Karpas-422 (cell line): ENCODE measurements at regions not wholly inside any gene's neighbourhood (a gene's known extent, or its start where the extent isn't known, plus 50 kb on each side); places are given as distances from the start of the nearest gene placed in this dataset.

Experiments
- DNase-seq: peaks from one replicate; pipeline ENCODE4 v3.0.0-alpha.2; 2015
- H2AFZ ChIP-seq: fragments of 200-600 bp; sonication (generic); 2 replicates; pipeline ENCODE4 v1.6.1; 2014; ENCODE audit warnings: antibody characterized with exemption, low read length, mixed read lengths
- H3K27ac ChIP-seq: fragments of 200-600 bp; sonication (generic); 2 replicates; pipeline ENCODE4 v1.5.1; 2014; ENCODE audit warnings: mild to moderate bottlenecking, low read length, moderate library complexity
- H3K27me3 ChIP-seq: fragments of 200-600 bp; sonication (generic); 2 replicates; pipeline ENCODE4 v1.6.1; 2014; ENCODE audit warnings: low read length, mixed read lengths
- H3K36me3 ChIP-seq: fragments of 200-600 bp; sonication (generic); 2 replicates; pipeline ENCODE4 v1.6.1; 2014; ENCODE audit warnings: low read length, mixed read lengths; ENCODE audit not compliant: insufficient read depth
- H3K4me1 ChIP-seq: fragments of 200-600 bp; sonication (generic); 2 replicates; pipeline ENCODE4 v1.6.1; 2014; ENCODE audit warnings: mild to moderate bottlenecking, low read length, mixed read lengths
- H3K4me2 ChIP-seq: fragments of 200-600 bp; sonication (generic); 2 replicates; pipeline ENCODE4 v1.6.1; 2014; ENCODE audit warnings: low read length, low read depth, mild to moderate bottlenecking; ENCODE audit not compliant: poor library complexity, severe bottlenecking
- H3K4me3 ChIP-seq: fragments of 200-600 bp; sonication (generic); 2 replicates; pipeline ENCODE4 v1.5.1; 2014; ENCODE audit warnings: mild to moderate bottlenecking, antibody characterized with exemption, low read length, mixed read lengths
- H3K79me2 ChIP-seq: fragments of 200-600 bp; sonication (generic); 2 replicates; pipeline ENCODE4 v1.6.1; 2014; ENCODE audit warnings: mild to moderate bottlenecking, low read length, mixed read lengths
- H3K9ac ChIP-seq: fragments of 200-600 bp; sonication (generic); 2 replicates; pipeline ENCODE4 v1.6.0; 2014; ENCODE audit warnings: low read length
- H3K9me2 ChIP-seq: fragments of 200-600 bp; sonication (generic), shearing (Covaris generic); replicated peaks from 2 replicates; pipeline ENCODE4 v1.6.0; 2014; ENCODE audit warnings: mild to moderate bottlenecking, low read length, moderate library complexity; ENCODE audit not compliant: insufficient read depth
- H3K9me3 ChIP-seq: fragments of 300-700, 200-600 bp; sonication (generic); 2 replicates; pipeline ENCODE4 v1.6.1; 2014; ENCODE audit warnings: low read length, mixed read lengths
- H4K20me1 ChIP-seq: fragments of 200-600 bp; sonication (generic); 2 replicates; pipeline ENCODE4 v1.6.1; 2014; ENCODE audit warnings: mild to moderate bottlenecking, antibody characterized with exemption, low read length, low read depth; ENCODE audit not compliant: insufficient read depth

DNA sequence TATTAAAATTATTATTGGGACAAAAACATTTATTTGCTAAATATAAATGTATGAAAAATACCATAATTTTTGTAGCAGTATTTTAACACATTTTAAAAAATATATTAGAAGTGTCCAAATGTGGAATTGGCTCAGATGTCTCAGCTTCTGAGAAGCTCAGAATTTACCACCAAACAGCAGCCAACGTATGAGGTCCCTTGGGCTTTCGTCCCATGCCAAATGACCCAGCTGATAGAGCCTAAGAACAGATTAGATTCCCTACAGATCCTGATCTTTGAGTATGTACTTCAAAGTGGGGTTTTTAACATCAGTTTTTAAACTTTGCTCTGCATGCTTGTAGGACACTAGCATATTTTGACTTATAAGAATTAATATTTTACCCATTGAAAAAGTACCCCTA is 77.3 kb upstream of the RPS23 start:
- H3K27me3 ChIP-seq: no peaks in the 10 kb centered on the region
- no peaks in the 10 kb centered on the region for H3K79me2 ChIP-seq
- no peak overlapping the region for H2AFZ ChIP-seq
- no peaks in the 10 kb centered on the region for H3K9me2 ChIP-seq
- no peaks in the 10 kb centered on the region for H3K9me3 ChIP-seq
- H3K36me3 ChIP-seq: no peaks in the 10 kb centered on the region
- no peak overlapping the region for H3K27ac ChIP-seq
- H4K20me1 ChIP-seq: no peaks in the 10 kb centered on the region
- H3K4me1 ChIP-seq: no peaks in the 10 kb centered on the region
- no peak overlapping the region for H3K4me3 ChIP-seq
- no peak for DNase-seq
- H3K9ac ChIP-seq: no peak overlapping the region
- no peak overlapping the region for H3K4me2 ChIP-seq

DNA sequence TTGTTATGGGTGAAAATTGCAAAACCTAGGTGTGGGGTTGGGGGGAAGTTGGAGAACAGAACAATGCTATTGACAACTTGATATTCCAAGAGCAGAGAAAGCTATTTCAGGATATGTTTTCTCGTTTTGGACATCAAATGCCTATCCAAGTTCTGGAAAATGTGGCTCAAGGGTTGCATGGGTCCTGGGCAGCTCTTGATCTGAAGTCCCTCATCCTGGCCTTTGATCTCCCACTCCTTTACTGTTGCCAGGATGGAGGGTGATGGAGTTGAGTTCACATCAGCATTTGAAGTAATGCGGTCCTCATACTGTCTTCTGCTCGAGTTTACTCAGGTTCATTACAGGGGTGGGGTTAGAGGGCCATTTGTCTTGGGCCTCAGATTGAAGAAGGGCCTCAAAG is 76.9 kb upstream of the RPS23 start:
- Histone ChIP-seq H3K4me1 (no peaks in the 10 kb centered on the region), H3K27me3 (no peaks in the 10 kb centered on the region), H3K79me2 (no peaks in the 10 kb centered on the region), H3K4me3 (no peak overlapping the region), H3K36me3 (no peaks in the 10 kb centered on the region), H2AFZ (no peak overlapping the region), H3K9me3 (no peaks in the 10 kb centered on the region), H3K9ac (no peak overlapping the region), H4K20me1 (no peaks in the 10 kb centered on the region), H3K4me2 (no peak overlapping the region), H3K9me2 (no peaks in the 10 kb centered on the region), H3K27ac (no peak overlapping the region)
- DNase-seq: no peak

DNA sequence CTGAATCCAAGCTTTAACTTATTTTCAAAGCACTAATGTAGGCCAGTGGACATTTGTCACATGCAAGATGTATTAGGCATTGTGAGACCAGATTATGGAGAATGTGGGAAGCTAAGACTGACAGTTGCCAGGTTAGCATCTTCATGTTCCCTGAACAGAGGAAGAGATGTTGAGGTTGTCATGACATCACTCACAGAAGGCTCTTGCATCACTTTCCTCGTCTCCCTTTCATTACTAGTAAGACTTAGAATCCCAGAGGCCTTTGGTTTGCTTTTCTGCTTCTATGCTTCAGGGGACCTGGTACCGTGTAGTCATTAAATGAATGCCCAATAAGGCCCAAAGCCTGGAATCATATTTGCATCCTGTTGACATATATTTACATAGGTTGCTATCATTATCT is 76.4 kb upstream of the RPS23 start:
- Histone ChIP-seq H3K9ac (no peak overlapping the region), H3K79me2 (no peaks in the 10 kb centered on the region), H3K4me1 (no peaks in the 10 kb centered on the region), H3K27ac (no peak overlapping the region), H3K4me2 (no peak overlapping the region), H3K9me2 (no peaks in the 10 kb centered on the region), H4K20me1 (no peaks in the 10 kb centered on the region), H3K27me3 (no peaks in the 10 kb centered on the region), H2AFZ (no peak overlapping the region), H3K4me3 (no peak overlapping the region), H3K9me3 (no peaks in the 10 kb centered on the region), H3K36me3 (no peaks in the 10 kb centered on the region)
- DNase-seq: no peak

DNA sequence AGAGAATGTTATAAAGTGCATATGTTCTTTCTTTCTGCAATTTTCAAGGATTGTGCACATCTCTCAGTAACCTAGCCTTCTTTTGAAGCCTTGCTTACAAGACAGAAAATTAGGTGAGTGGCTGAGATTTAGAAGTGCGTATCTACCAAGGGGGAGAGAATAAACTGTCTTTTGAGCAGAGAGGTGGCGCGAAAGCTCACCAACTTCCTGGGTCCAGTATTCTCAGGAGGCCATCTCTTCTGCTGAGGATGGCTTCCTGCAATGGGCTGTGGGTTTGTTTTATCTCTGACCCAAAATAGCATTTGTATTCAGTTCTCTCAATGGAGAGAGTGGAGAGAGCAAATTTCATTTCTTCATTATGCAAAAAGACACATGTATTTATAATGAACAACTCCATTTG is 75.4 kb upstream of the RPS23 start:
- Histone ChIP-seq H4K20me1 (no peaks in the 10 kb centered on the region), H3K79me2 (no peaks in the 10 kb centered on the region), H2AFZ (no peak overlapping the region), H3K36me3 (no peaks in the 10 kb centered on the region), H3K4me3 (no peak overlapping the region), H3K4me2 (no peak overlapping the region), H3K4me1 (no peaks in the 10 kb centered on the region), H3K9me3 (no peaks in the 10 kb centered on the region), H3K9me2 (no peaks in the 10 kb centered on the region), H3K27ac (no peak overlapping the region), H3K9ac (no peak overlapping the region), H3K27me3 (no peaks in the 10 kb centered on the region)
- no peak for DNase-seq

DNA sequence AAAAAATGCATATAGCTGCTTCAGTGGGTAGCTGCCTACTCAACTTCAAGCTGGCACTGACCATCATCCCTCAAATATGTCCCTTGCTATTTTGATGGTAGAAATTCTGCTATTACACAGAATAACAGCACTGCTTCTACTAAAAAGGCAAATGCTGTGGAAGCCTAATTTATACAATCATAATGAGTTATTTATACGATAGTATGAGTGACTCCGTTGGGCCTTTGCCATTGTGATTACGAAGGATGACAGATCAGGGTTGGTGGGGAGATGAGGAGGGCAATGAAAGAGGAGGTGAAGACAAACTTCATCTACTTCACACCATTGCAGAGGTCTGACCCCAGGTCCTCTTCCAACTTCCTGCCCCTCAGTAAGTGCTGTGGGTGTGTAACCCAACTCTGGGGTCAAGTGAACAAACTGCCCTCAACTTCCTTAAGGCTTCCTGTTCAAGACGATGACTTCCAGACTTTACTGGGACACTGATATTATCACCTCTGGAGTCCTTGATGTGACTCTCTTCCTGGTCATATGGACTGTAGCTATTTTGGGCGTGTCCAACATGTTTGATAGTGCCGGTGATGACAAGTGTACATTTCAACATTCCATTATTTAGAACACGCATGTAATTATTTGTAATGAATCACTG is 74.1 kb upstream of the RPS23 start:
- Histone ChIP-seq H3K9me3 (no peaks in the 10 kb centered on the region), H4K20me1 (no peaks in the 10 kb centered on the region), H3K79me2 (no peaks in the 10 kb centered on the region), H3K27ac (no peak overlapping the region), H3K9ac (no peak overlapping the region), H3K36me3 (no peaks in the 10 kb centered on the region), H3K27me3 (no peaks in the 10 kb centered on the region), H3K9me2 (no peaks in the 10 kb centered on the region), H3K4me1 (no peaks in the 10 kb centered on the region), H3K4me2 (no peak overlapping the region), H2AFZ (no peak overlapping the region), H3K4me3 (no peak overlapping the region)
- DNase-seq: no peak

DNA sequence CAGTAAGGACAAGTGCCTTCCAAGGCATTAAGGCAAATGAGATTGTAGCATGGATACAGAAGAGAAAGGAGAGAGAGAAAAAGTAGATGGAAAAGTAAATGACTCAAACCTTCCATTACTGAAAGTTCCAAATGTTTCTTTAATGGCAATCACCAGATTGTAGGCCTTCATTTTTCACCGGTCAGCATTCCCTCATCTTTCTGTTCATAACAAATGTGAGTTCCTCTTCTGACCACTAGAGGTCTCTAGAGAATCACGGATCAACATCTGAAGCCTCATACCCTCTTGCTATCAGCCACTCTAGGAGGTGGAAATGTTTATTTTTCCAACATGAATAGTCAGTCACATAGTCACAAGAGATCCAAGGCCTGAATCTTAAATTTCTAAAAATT is 73.6 kb upstream of the RPS23 start:
- Histone ChIP-seq H4K20me1 (no peaks in the 10 kb centered on the region), H3K4me2 (no peak overlapping the region), H3K27ac (no peak overlapping the region), H3K9me3 (no peaks in the 10 kb centered on the region), H3K9me2 (no peaks in the 10 kb centered on the region), H3K4me1 (no peaks in the 10 kb centered on the region), H3K9ac (no peak overlapping the region), H3K36me3 (no peaks in the 10 kb centered on the region), H2AFZ (no peak overlapping the region), H3K79me2 (no peaks in the 10 kb centered on the region), H3K4me3 (no peak overlapping the region), H3K27me3 (no peaks in the 10 kb centered on the region)
- DNase-seq: peak; percentile 83

DNA sequence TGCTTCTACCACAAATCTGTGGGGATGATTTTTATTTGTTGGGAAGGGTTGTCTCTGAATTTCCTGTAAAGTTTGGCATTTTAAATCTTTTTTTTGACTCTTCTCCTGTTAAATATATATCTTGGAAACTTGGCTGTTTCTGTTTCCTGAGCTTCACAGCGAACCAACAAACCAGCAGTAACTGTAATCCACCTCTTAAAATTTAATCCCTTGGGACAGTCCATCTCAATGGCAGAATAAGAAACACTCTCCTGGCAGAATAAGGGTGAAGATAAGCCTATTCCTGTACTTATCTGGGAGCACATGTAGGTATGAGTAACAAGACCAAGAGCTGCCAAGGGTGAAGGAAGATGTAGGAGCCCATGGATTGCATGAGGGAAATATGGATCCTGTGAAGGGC is 73.1 kb upstream of the RPS23 start:
- no peaks in the 10 kb centered on the region for H3K36me3 ChIP-seq
- H3K4me1 ChIP-seq: no peaks in the 10 kb centered on the region
- H3K9me3 ChIP-seq: no peaks in the 10 kb centered on the region
- no peaks in the 10 kb centered on the region for H3K27me3 ChIP-seq
- H3K9ac ChIP-seq: no peak overlapping the region
- H3K4me2 ChIP-seq: no peak overlapping the region
- no peaks in the 10 kb centered on the region for H3K79me2 ChIP-seq
- no peak overlapping the region for H2AFZ ChIP-seq
- no peak overlapping the region for H3K4me3 ChIP-seq
- H3K27ac ChIP-seq: no peak overlapping the region
- DNase-seq: no peak
- no peaks in the 10 kb centered on the region for H3K9me2 ChIP-seq
- H4K20me1 ChIP-seq: no peaks in the 10 kb centered on the region

DNA sequence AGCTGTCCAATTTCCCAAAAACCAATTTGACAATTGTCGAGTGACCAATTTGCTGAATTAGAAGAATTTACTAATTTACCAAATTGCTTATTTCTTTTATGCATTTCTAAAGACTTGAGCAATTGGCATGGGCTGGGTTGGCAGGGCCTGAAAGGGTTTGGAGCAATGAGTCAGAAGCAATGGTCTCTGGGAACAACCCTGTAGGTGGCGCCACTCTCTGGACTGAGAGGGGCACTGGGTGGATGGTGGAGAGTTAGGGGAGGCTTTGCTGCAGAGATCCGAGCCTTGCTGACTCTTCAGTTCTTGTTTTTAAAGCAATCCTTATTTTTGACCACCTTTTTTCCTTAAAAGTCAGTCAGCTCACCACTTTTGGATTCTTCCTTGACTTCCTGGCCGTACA is 71.5 kb upstream of the RPS23 start:
- H3K9me3 ChIP-seq: no peaks in the 10 kb centered on the region
- H3K27ac ChIP-seq: no peak overlapping the region
- no peak overlapping the region for H3K9ac ChIP-seq
- DNase-seq: peak; percentile 74
- no peak overlapping the region for H3K4me2 ChIP-seq
- no peaks in the 10 kb centered on the region for H3K4me1 ChIP-seq
- no peak overlapping the region for H2AFZ ChIP-seq
- H3K4me3 ChIP-seq: no peak overlapping the region
- H3K36me3 ChIP-seq: no peaks in the 10 kb centered on the region
- no peaks in the 10 kb centered on the region for H4K20me1 ChIP-seq
- H3K9me2 ChIP-seq: no peaks in the 10 kb centered on the region
- H3K27me3 ChIP-seq: no peaks in the 10 kb centered on the region
- H3K79me2 ChIP-seq: no peaks in the 10 kb centered on the region
